ENCODE measurements at regions not wholly inside any gene's neighbourhood (a gene's known extent, or its start where the extent isn't known, plus 50 kb on each side); places are given as distances from the start of the nearest gene placed in this dataset.

GRCh38 chr18:7321831-7322230 lies 90.9 kb downstream of the LRRC30 start:
- H3K4me1 ChIP-seq (ENCODE audit: control insufficient read depth in 1 of 2, insufficient read depth in 2 of 2, low read length in 2 of 2) = peaks cover 0 to 3% of the 10 kb centered on the region in 2 experiments
- no peak overlapping the region for H3K4ac ChIP-seq (ENCODE audit: low read depth, low read length)
- no peak overlapping the region for H3K4me3 ChIP-seq (ENCODE audit: low read depth, low read length)
- no peaks in the 10 kb centered on the region for H3K27me3 ChIP-seq (ENCODE audit: insufficient read depth, low read length)
- H3K79me1 ChIP-seq (ENCODE audit: low read length) = no peaks in the 10 kb centered on the region
- H3K27ac ChIP-seq (ENCODE audit: low read depth, low read length) = no peak overlapping the region
- H3K9me3 ChIP-seq (ENCODE audit: insufficient read depth, low read depth, low read length) = no peaks in the 10 kb centered on the region
- no peaks in the 10 kb centered on the region for H3K36me3 ChIP-seq (ENCODE audit: control insufficient read depth in 1 of 2, insufficient read depth in 2 of 2, low read length in 2 of 2)
- H4K12ac ChIP-seq (ENCODE audit: low read depth, low read length) = no peak overlapping the region
- H2BK120ac ChIP-seq (ENCODE audit: insufficient read depth, low read length, poor library complexity) = no peak overlapping the region
- H3K23ac ChIP-seq (ENCODE audit: low read length) = no peak overlapping the region
- H2AK5ac ChIP-seq (ENCODE audit: low read length) = no peak overlapping the region
- H4K91ac ChIP-seq (ENCODE audit: low read depth, low read length) = no peak overlapping the region
- H4K8ac ChIP-seq (ENCODE audit: low read depth, low read length) = no peak overlapping the region
- no peak overlapping the region for H2BK5ac ChIP-seq (ENCODE audit: low read depth, low read length, poor library complexity)
- no peak overlapping the region for H3K14ac ChIP-seq (ENCODE audit: low read length)
- no peak for DNase-seq
- H3K18ac ChIP-seq (ENCODE audit: low read length) = no peak overlapping the region
- no peak overlapping the region for H2BK12ac ChIP-seq (ENCODE audit: low read length)
- H3K9ac ChIP-seq (ENCODE audit: low read length) = no peak overlapping the region
- H3K79me2 ChIP-seq (ENCODE audit: control insufficient read depth, insufficient read depth, low read length, poor library complexity) = no peaks in the 10 kb centered on the region
- no peak overlapping the region for H2AFZ ChIP-seq (ENCODE audit: insufficient read depth, low read length, poor library complexity)
- no peak overlapping the region for H3K4me2 ChIP-seq (ENCODE audit: low read length)

GRCh38 chr18:7322817-7323485 lies 92.1 kb downstream of the LRRC30 start:
- H3K27ac ChIP-seq (ENCODE audit: low read depth, low read length) = no peak overlapping the region
- no peak overlapping the region for H2BK12ac ChIP-seq (ENCODE audit: low read length)
- no peaks in the 10 kb centered on the region for H3K36me3 ChIP-seq (ENCODE audit: control insufficient read depth in 1 of 2, insufficient read depth in 2 of 2, low read length in 2 of 2)
- no peak for DNase-seq
- no peak overlapping the region for H2BK5ac ChIP-seq (ENCODE audit: low read depth, low read length, poor library complexity)
- H3K79me2 ChIP-seq (ENCODE audit: control insufficient read depth, insufficient read depth, low read length, poor library complexity) = no peaks in the 10 kb centered on the region
- H3K79me1 ChIP-seq (ENCODE audit: low read length) = no peaks in the 10 kb centered on the region
- no peak overlapping the region for H2AK5ac ChIP-seq (ENCODE audit: low read length)
- no peaks in the 10 kb centered on the region for H3K9me3 ChIP-seq (ENCODE audit: insufficient read depth, low read depth, low read length)
- H3K18ac ChIP-seq (ENCODE audit: low read length) = no peak overlapping the region
- no peaks in the 10 kb centered on the region for H3K27me3 ChIP-seq (ENCODE audit: insufficient read depth, low read length)
- no CpG with 5 or more reads among the region's 8 CpGs for WGBS (ENCODE audit: extremely low coverage, insufficient coverage, insufficient read length)
- no peak overlapping the region for H3K4me3 ChIP-seq (ENCODE audit: low read depth, low read length)
- H4K91ac ChIP-seq (ENCODE audit: low read depth, low read length) = no peak overlapping the region
- H2AFZ ChIP-seq (ENCODE audit: insufficient read depth, low read length, poor library complexity) = no peak overlapping the region
- no peak overlapping the region for H2BK120ac ChIP-seq (ENCODE audit: insufficient read depth, low read length, poor library complexity)
- no peak overlapping the region for H3K9ac ChIP-seq (ENCODE audit: low read length)
- no peak overlapping the region for H3K23ac ChIP-seq (ENCODE audit: low read length)
- H4K12ac ChIP-seq (ENCODE audit: low read depth, low read length) = no peak overlapping the region
- no peak overlapping the region for H3K14ac ChIP-seq (ENCODE audit: low read length)
- no peak overlapping the region for H3K4ac ChIP-seq (ENCODE audit: low read depth, low read length)
- no peak overlapping the region for H4K8ac ChIP-seq (ENCODE audit: low read depth, low read length)
- H3K4me1 ChIP-seq (ENCODE audit: control insufficient read depth in 1 of 2, insufficient read depth in 2 of 2, low read length in 2 of 2) = peaks cover 0 to under 1% of the 10 kb centered on the region in 2 experiments
- H3K4me2 ChIP-seq (ENCODE audit: low read length) = no peak overlapping the region

GRCh38 chr18:7325126-7325430 lies 94.2 kb downstream of the LRRC30 start:
- no peaks in the 10 kb centered on the region for H3K27me3 ChIP-seq (ENCODE audit: insufficient read depth, low read length)
- H2BK5ac ChIP-seq (ENCODE audit: low read depth, low read length, poor library complexity) = no peak overlapping the region
- no peak overlapping the region for H2BK120ac ChIP-seq (ENCODE audit: insufficient read depth, low read length, poor library complexity)
- no peak overlapping the region for H3K18ac ChIP-seq (ENCODE audit: low read length)
- peaks cover under 1 to 5% of the 10 kb centered on the region in 2 experiments for H3K4me1 ChIP-seq (ENCODE audit: control insufficient read depth in 1 of 2, insufficient read depth in 2 of 2, low read length in 2 of 2)
- no peak overlapping the region for H3K23ac ChIP-seq (ENCODE audit: low read length)
- no peak overlapping the region for H4K91ac ChIP-seq (ENCODE audit: low read depth, low read length)
- no peak overlapping the region for H3K9ac ChIP-seq (ENCODE audit: low read length)
- no peaks in the 10 kb centered on the region for H3K79me1 ChIP-seq (ENCODE audit: low read length)
- no peak overlapping the region for H3K4me3 ChIP-seq (ENCODE audit: low read depth, low read length)
- no peak overlapping the region for H3K4ac ChIP-seq (ENCODE audit: low read depth, low read length)
- H3K27ac ChIP-seq (ENCODE audit: low read depth, low read length) = no peak overlapping the region
- no peaks in the 10 kb centered on the region for H3K79me2 ChIP-seq (ENCODE audit: control insufficient read depth, insufficient read depth, low read length, poor library complexity)
- no peak overlapping the region for H2BK12ac ChIP-seq (ENCODE audit: low read length)
- no peak overlapping the region for H3K14ac ChIP-seq (ENCODE audit: low read length)
- H3K4me2 ChIP-seq (ENCODE audit: low read length) = no peak overlapping the region
- H3K9me3 ChIP-seq (ENCODE audit: insufficient read depth, low read depth, low read length) = no peaks in the 10 kb centered on the region
- H2AFZ ChIP-seq (ENCODE audit: insufficient read depth, low read length, poor library complexity) = no peak overlapping the region
- no peak overlapping the region for H4K12ac ChIP-seq (ENCODE audit: low read depth, low read length)
- no peak overlapping the region for H4K8ac ChIP-seq (ENCODE audit: low read depth, low read length)
- H2AK5ac ChIP-seq (ENCODE audit: low read length) = no peak overlapping the region
- no CpG with 5 or more reads among the region's 5 CpGs for WGBS (ENCODE audit: extremely low coverage, insufficient coverage, insufficient read length)
- no peak for DNase-seq
- H3K36me3 ChIP-seq (ENCODE audit: control insufficient read depth in 1 of 2, insufficient read depth in 2 of 2, low read length in 2 of 2) = no peaks in the 10 kb centered on the region

GRCh38 chr18:7329016-7329415 lies 98.1 kb downstream of the LRRC30 start:
- Histone ChIP-seq H2BK5ac (ENCODE audit: low read depth, low read length, poor library complexity) (no peak overlapping the region), H3K23ac (ENCODE audit: low read length) (no peak overlapping the region), H3K9ac (ENCODE audit: low read length) (no peak overlapping the region), H4K12ac (ENCODE audit: low read depth, low read length) (no peak overlapping the region), H3K4me3 (ENCODE audit: low read depth, low read length) (no peak overlapping the region), H2BK12ac (ENCODE audit: low read length) (no peak overlapping the region), H4K8ac (ENCODE audit: low read depth, low read length) (no peak overlapping the region), H2AFZ (ENCODE audit: insufficient read depth, low read length, poor library complexity) (no peak overlapping the region), H3K79me1 (ENCODE audit: low read length) (no peaks in the 10 kb centered on the region), H2BK120ac (ENCODE audit: insufficient read depth, low read length, poor library complexity) (no peak overlapping the region), H3K4me2 (ENCODE audit: low read length) (no peak overlapping the region), H3K27me3 (ENCODE audit: insufficient read depth, low read length) (no peaks in the 10 kb centered on the region), H3K18ac (ENCODE audit: low read length) (no peak overlapping the region), H3K9me3 (ENCODE audit: insufficient read depth, low read depth, low read length) (no peaks in the 10 kb centered on the region), H4K91ac (ENCODE audit: low read depth, low read length) (no peak overlapping the region), H2AK5ac (ENCODE audit: low read length) (no peak overlapping the region), H3K4me1 (ENCODE audit: control insufficient read depth in 1 of 2, insufficient read depth in 2 of 2, low read length in 2 of 2) (peaks cover 4 to 9% of the 10 kb centered on the region in 2 experiments), H3K36me3 (ENCODE audit: control insufficient read depth in 1 of 2, insufficient read depth in 2 of 2, low read length in 2 of 2) (no peaks in the 10 kb centered on the region), H3K4ac (ENCODE audit: low read depth, low read length) (no peak overlapping the region), H3K14ac (ENCODE audit: low read length) (no peak overlapping the region), H3K27ac (ENCODE audit: low read depth, low read length) (no peak overlapping the region), H3K79me2 (ENCODE audit: control insufficient read depth, insufficient read depth, low read length, poor library complexity) (peaks cover 2% of the 10 kb centered on the region)
- DNase-seq = no peak
- WGBS (ENCODE audit: extremely low coverage, insufficient coverage, insufficient read length) = no CpG with 5 or more reads among the region's 3 CpGs
